ENCODE measurements at regions not wholly inside any gene's neighbourhood (a gene's known extent, or its start where the extent isn't known, plus 50 kb on each side); places are given as distances from the start of the nearest gene placed in this dataset.
"Not testable (repeated sequence)": the region's sequence is repeated elsewhere in the genome, so short reads cannot be mapped to it uniquely, and the experiment has no call there.

- DNase-seq, result no peak
Measured at GRCh38 chr9:30519166-30519565, 1865.3 kb upstream of the ACO1 start.

- DNase-seq, result no peak
Measured at GRCh38 chr9:30519756-30520155, 1864.7 kb upstream of the ACO1 start.

- no peak for DNase-seq
Measured at GRCh38 chr9:30522061-30522460, 1862.4 kb upstream of the ACO1 start.

GRCh38 chr9:30522486-30522885, 1862.0 kb upstream of the ACO1 start:
- DNase-seq, result no peak

- DNase-seq, result no peak
Measured at GRCh38 chr9:30524311-30524710, 1860.1 kb upstream of the ACO1 start.

- DNase-seq, result no peak
Measured at GRCh38 chr9:30534455-30534854, 1850.0 kb upstream of the ACO1 start.

GRCh38 chr9:30534896-30535295, 1849.5 kb upstream of the ACO1 start:
- no peak for DNase-seq

- DNase-seq, result no peak
Measured at GRCh38 chr9:30536494-30536893, 1847.9 kb upstream of the ACO1 start.

- not testable (repeated sequence) for DNase-seq
Measured at GRCh38 chr9:30539696-30540095, 1844.7 kb upstream of the ACO1 start.

- no peak for DNase-seq
Measured at GRCh38 chr9:30574355-30575151, 1809.9 kb upstream of the ACO1 start.

GRCh38 chr9:30575218-30575617, 1809.2 kb upstream of the ACO1 start:
- no peak for DNase-seq

GRCh38 chr9:30575691-30576090, 1808.8 kb upstream of the ACO1 start:
- DNase-seq, result no peak

GRCh38 chr9:30579810-30580209, 1804.6 kb upstream of the ACO1 start:
- no peak for DNase-seq

- no peak for DNase-seq
Measured at GRCh38 chr9:30582240-30582639, 1802.2 kb upstream of the ACO1 start.

GRCh38 chr9:30584559-30584958, 1799.9 kb upstream of the ACO1 start:
- DNase-seq, result no peak

GRCh38 chr9:30591461-30591860, 1793.0 kb upstream of the ACO1 start:
- DNase-seq, result no peak

GRCh38 chr9:30597608-30598007, 1786.8 kb upstream of the ACO1 start:
- no peak for DNase-seq

GRCh38 chr9:30605936-30606335, 1778.5 kb upstream of the ACO1 start:
- no peak for DNase-seq

- no peak for DNase-seq
Measured at GRCh38 chr9:30609713-30610112, 1774.7 kb upstream of the ACO1 start.

- DNase-seq, result not testable (repeated sequence)
Measured at GRCh38 chr9:30616782-30617181, 1767.7 kb upstream of the ACO1 start.

- no peak for DNase-seq
Measured at GRCh38 chr9:30622561-30622960, 1761.9 kb upstream of the ACO1 start.

GRCh38 chr9:30628915-30629567, 1755.4 kb upstream of the ACO1 start:
- no peak for DNase-seq

GRCh38 chr9:30630459-30630858, 1754.0 kb upstream of the ACO1 start:
- no peak for DNase-seq

- not testable (repeated sequence) for DNase-seq
Measured at GRCh38 chr9:30646639-30647038, 1737.8 kb upstream of the ACO1 start.

- DNase-seq, result no peak
Measured at GRCh38 chr9:30661925-30662324, 1722.5 kb upstream of the ACO1 start.
